ENCODE measurements at regions not wholly inside any gene's neighbourhood (a gene's known extent, or its start where the extent isn't known, plus 50 kb on each side); places are given as distances from the start of the nearest gene placed in this dataset.

DNA sequence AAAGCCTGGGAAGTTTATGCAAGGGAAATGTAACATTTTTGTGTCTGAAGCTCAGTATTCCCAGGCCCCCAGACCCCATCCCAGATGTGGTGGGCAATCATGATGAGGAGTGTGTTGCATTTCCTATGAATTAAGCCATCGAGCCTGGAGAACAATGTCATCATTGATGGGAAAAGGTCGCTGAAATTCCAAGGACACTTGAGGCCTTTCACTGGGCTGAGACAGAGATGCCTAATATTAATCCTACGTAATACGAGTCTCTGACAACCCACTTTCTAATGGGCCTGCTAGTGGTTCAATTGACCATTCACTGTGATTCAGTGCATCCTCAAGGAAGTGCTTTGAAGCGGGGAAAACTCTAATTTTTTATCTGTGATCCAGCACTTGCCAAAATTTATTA, 291.6 kb downstream of the PLPP3 start:
- Mint-ChIP-seq H3K4me3 (no peak overlapping the region), H3K36me3 (ENCODE audit: low read depth) (no peaks in the 10 kb centered on the region), H3K27me3 (ENCODE audit: insufficient read depth) (peaks cover 4% of the 10 kb centered on the region), H3K4me1 (ENCODE audit: low read depth) (no peaks in the 10 kb centered on the region), H3K27ac (no peak overlapping the region), H3K9me3 (peaks cover 13% of the 10 kb centered on the region)
- TF ChIP-seq, protein P1, sequence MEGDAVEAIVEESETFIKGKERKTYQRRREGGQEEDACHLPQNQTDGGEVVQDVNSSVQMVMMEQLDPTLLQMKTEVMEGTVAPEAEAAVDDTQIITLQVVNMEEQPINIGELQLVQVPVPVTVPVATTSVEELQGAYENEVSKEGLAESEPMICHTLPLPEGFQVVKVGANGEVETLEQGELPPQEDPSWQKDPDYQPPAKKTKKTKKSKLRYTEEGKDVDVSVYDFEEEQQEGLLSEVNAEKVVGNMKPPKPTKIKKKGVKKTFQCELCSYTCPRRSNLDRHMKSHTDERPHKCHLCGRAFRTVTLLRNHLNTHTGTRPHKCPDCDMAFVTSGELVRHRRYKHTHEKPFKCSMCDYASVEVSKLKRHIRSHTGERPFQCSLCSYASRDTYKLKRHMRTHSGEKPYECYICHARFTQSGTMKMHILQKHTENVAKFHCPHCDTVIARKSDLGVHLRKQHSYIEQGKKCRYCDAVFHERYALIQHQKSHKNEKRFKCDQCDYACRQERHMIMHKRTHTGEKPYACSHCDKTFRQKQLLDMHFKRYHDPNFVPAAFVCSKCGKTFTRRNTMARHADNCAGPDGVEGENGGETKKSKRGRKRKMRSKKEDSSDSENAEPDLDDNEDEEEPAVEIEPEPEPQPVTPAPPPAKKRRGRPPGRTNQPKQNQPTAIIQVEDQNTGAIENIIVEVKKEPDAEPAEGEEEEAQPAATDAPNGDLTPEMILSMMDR (IDR thresholded peaks at IDR 0.05): no peak
- DNase-seq: no peak

DNA sequence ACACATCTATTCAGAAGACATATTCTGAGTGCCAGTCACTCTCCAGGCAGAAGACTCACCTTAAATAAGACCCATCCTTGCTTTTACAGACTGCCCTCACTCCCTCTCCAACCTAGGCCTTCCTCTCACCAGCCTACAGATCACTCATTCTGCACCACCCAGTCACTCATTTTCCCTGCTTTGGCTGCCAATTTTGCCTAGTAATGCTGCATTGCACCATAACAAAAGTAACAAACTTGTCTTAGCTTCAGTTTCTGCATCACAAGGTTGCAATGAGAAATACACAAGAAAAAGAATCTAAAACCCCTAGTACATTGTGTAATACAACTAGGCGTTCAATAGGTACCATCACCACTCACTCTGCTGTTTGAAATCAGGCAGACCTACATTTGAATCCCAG, 292.4 kb downstream of the PLPP3 start:
- peaks cover 13% of the 10 kb centered on the region for H3K9me3 Mint-ChIP-seq
- no peak for DNase-seq
- TF ChIP-seq, protein P1 (IDR thresholded peaks at IDR 0.05): no peak
- H3K27me3 Mint-ChIP-seq (ENCODE audit: insufficient read depth): peaks cover 3% of the 10 kb centered on the region
- no peak overlapping the region for H3K4me3 Mint-ChIP-seq
- H3K4me1 Mint-ChIP-seq (ENCODE audit: low read depth): no peaks in the 10 kb centered on the region
- no peak overlapping the region for H3K27ac Mint-ChIP-seq
- no peaks in the 10 kb centered on the region for H3K36me3 Mint-ChIP-seq (ENCODE audit: low read depth)

DNA sequence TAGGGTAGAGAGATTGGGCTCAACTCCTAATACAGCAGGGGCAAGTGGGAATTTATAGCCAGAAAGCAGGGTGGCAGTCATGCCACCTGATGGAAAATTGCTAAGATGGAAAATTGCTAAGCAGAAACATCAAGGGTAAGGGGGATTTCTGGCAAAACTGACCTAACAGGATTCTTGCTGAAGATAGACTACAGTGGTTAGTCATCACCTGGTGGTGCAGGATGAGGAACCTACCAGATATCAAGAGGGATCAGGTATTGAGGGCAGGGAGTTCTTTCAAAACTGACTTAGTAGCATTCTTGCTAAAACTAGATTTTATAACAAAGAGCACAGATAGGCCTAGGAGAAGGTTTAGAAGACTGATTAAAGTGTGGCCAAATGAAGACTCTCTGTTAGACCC, 292.9 kb downstream of the PLPP3 start:
- DNase-seq: no peak
- TF ChIP-seq, protein P1 (IDR thresholded peaks at IDR 0.05): no peak
- peaks cover 13% of the 10 kb centered on the region for H3K9me3 Mint-ChIP-seq
- H3K27me3 Mint-ChIP-seq (ENCODE audit: insufficient read depth): no peaks in the 10 kb centered on the region; the same call in 1 of the 2 replicates
- H3K36me3 Mint-ChIP-seq (ENCODE audit: low read depth): no peaks in the 10 kb centered on the region
- H3K4me1 Mint-ChIP-seq (ENCODE audit: low read depth): no peaks in the 10 kb centered on the region
- H3K4me3 Mint-ChIP-seq: no peak overlapping the region
- no peak overlapping the region for H3K27ac Mint-ChIP-seq

DNA sequence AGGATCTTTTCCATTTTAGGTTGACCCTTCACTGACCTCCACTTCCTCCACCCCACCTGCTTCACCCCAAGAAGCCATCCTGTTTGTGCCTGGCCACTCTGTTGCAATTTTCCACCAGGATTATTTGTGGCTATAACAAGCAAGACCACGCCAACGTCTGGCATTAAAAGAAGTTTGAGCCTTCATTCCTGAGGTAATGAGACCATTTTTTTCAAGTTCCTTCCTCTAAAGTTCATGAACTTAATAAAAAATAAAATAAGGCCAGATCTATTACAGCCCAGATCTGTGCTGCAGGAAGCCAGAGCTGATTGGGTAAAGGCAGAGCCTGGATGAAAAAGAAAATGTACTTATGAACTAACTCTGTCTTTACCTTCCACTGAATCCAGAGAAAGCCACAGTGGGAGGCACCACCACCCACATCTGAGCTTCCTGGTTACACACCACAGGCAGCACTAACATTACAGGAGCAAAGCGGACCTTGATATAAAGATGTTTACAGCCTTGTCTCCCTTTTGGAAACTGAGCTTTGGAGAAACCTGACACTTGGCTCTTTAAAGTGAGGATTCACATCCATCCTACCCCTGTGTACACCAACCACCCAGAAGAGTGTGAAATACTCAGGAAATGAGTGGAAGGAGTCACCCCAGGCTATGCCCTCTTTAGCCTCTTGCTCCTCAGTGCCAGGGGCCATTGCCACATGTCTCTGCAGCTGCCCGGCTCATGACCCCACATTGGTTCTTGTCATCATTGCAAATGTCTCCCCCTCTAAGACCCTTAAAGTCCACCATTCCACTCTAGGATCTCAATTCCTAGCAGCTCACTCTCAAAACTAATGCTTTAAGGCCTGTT, 293.6 kb downstream of the PLPP3 start:
- no peaks in the 10 kb centered on the region for H3K27me3 Mint-ChIP-seq (ENCODE audit: insufficient read depth)
- no peak for DNase-seq
- no peak overlapping the region for H3K4me3 Mint-ChIP-seq
- no peak overlapping the region for H3K27ac Mint-ChIP-seq
- TF ChIP-seq, protein P1 (IDR thresholded peaks at IDR 0.05): no peak
- H3K4me1 Mint-ChIP-seq (ENCODE audit: low read depth): no peaks in the 10 kb centered on the region
- no peaks in the 10 kb centered on the region for H3K36me3 Mint-ChIP-seq (ENCODE audit: low read depth)
- peaks cover 13% of the 10 kb centered on the region for H3K9me3 Mint-ChIP-seq

DNA sequence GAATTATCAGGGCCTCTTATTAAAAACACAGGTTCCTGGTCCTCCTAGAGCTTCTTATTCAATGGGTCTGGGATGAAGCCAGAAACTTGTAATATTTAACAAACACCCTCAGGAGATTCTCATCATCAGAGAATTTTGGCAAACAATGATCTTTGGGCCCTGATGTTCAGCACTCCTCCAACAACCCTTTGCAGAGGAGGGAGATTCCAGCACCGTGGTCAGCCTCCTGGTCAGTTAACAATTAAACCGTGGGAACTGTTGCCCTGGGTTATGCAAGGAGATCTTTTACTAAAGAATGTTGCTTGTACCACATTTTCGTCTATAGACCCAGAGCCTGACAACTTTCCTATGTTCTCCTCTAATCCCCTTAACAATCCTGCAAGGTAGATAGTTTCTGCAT, 294.4 kb downstream of the PLPP3 start:
- Mint-ChIP-seq H3K4me1 (ENCODE audit: low read depth) (no peaks in the 10 kb centered on the region), H3K36me3 (ENCODE audit: low read depth) (no peaks in the 10 kb centered on the region), H3K4me3 (no peak overlapping the region), H3K27me3 (ENCODE audit: insufficient read depth) (no peaks in the 10 kb centered on the region), H3K9me3 (peaks cover 13% of the 10 kb centered on the region), H3K27ac (no peak overlapping the region)
- TF ChIP-seq, protein P1 (IDR thresholded peaks at IDR 0.05): no peak
- no peak for DNase-seq
